ENCODE measurements at regions not wholly inside any gene's neighbourhood (a gene's known extent, or its start where the extent isn't known, plus 50 kb on each side); places are given as distances from the start of the nearest gene placed in this dataset.

DNA sequence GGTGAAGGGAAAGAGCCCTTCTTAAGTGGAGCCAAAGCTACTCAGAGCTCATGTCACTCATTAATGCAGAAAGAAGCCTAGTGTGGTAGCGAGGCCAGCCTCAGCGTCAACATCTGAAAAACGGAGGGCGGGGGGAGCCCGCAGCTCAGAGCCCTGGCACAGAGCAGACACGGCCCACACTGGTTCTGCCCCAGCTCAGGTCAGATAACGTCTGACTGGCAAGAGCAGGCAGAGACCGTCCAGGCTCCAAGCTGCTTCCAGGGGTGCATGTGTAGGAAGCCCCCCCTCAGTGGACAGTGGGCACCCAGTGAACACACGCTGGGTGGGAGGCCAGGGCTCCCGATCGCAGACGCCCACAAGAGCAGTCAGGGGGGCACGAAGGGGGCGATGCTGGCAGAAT, 100.8 kb downstream of the SHANK2 start:
- TF ChIP-seq, protein P1, sequence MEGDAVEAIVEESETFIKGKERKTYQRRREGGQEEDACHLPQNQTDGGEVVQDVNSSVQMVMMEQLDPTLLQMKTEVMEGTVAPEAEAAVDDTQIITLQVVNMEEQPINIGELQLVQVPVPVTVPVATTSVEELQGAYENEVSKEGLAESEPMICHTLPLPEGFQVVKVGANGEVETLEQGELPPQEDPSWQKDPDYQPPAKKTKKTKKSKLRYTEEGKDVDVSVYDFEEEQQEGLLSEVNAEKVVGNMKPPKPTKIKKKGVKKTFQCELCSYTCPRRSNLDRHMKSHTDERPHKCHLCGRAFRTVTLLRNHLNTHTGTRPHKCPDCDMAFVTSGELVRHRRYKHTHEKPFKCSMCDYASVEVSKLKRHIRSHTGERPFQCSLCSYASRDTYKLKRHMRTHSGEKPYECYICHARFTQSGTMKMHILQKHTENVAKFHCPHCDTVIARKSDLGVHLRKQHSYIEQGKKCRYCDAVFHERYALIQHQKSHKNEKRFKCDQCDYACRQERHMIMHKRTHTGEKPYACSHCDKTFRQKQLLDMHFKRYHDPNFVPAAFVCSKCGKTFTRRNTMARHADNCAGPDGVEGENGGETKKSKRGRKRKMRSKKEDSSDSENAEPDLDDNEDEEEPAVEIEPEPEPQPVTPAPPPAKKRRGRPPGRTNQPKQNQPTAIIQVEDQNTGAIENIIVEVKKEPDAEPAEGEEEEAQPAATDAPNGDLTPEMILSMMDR (conservative IDR thresholded peaks at IDR 0.05), result no peak

DNA sequence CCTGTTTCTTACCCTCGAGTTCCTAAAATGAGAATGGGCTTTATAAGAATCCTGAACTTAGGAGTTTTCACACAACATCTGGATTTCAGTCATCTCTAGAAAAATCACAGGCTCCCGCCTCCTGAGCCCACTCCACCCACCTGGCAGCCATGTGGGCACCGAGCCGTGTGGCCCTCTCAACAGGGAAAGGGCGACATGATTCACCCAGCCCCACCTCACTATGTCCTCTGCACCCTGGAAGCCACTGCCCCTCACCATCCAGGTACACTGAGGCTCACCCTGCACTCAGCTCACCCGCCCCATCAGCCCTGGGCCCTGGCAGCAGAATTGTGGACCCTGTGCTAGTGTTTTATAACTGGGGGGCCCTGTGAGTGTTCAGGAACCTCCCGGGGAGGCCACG, 101.5 kb downstream of the SHANK2 start:
- Mint-ChIP-seq H3K4me3 (no peak overlapping the region), H3K27ac (no peak overlapping the region), H3K27me3 (ENCODE audit: insufficient read depth) (peaks cover 5% of the 10 kb centered on the region), H3K36me3 (ENCODE audit: low read depth) (peaks cover 3% of the 10 kb centered on the region), H3K4me1 (peaks cover 16% of the 10 kb centered on the region), H3K9me3 (no peaks in the 10 kb centered on the region)
- no peak for DNase-seq
- no peaks in the 10 kb centered on the region for H3K36me3 ChIP-seq (ENCODE audit: control insufficient read depth, insufficient read depth, low read length)
- H3K4me3 ChIP-seq (ENCODE audit: low read length), result no peak overlapping the region
- peaks cover 2% of the 10 kb centered on the region for H3K4me1 ChIP-seq (ENCODE audit: control insufficient read depth, insufficient read depth, low read length)
- no peaks in the 10 kb centered on the region for H3K27me3 ChIP-seq (ENCODE audit: control insufficient read depth, insufficient read depth, low read length, poor library complexity, severe bottlenecking)
- H3K9ac ChIP-seq (ENCODE audit: extremely low read depth, low read length, poor library complexity, severe bottlenecking), result no peak overlapping the region
- 90 to 95% methylated on average over 3 to 8 of the region's 8 CpGs for WGBS, 2 experiments (ENCODE audit: insufficient coverage in 1 of 2, insufficient read length in 1 of 2)
- H3K27ac ChIP-seq (ENCODE audit: low read depth, low read length), result no peak overlapping the region
- TF ChIP-seq, protein P1 (conservative IDR thresholded peaks at IDR 0.05), result no peak
- H3K9me3 ChIP-seq (ENCODE audit: control insufficient read depth, low read length), result no peaks in the 10 kb centered on the region

More for the DNA sequence above, 100.8 kb downstream of the SHANK2 start:
- peaks cover 8% of the 10 kb centered on the region for H3K27me3 Mint-ChIP-seq (ENCODE audit: insufficient read depth)
- no peak overlapping the region for H3K4me3 Mint-ChIP-seq
- Histone ChIP-seq H3K4me1 (ENCODE audit: control insufficient read depth, insufficient read depth, low read length) (peaks cover 2% of the 10 kb centered on the region), H3K9ac (ENCODE audit: extremely low read depth, low read length, poor library complexity, severe bottlenecking) (no peak overlapping the region), H3K27ac (ENCODE audit: low read depth, low read length) (no peak overlapping the region), H3K9me3 (ENCODE audit: control insufficient read depth, low read length) (no peaks in the 10 kb centered on the region), H3K36me3 (ENCODE audit: control insufficient read depth, insufficient read depth, low read length) (no peaks in the 10 kb centered on the region), H3K4me3 (ENCODE audit: low read length) (no peak overlapping the region), H3K27me3 (ENCODE audit: control insufficient read depth, insufficient read depth, low read length, poor library complexity, severe bottlenecking) (no peaks in the 10 kb centered on the region)
- H3K9me3 Mint-ChIP-seq, result peaks cover 3% of the 10 kb centered on the region
- 94% methylated on average over 11 to 14 of the region's 14 CpGs for WGBS, 2 experiments (ENCODE audit: insufficient coverage in 1 of 2, insufficient read length in 1 of 2)
- H3K27ac Mint-ChIP-seq, result no peak overlapping the region
- peaks cover 20% of the 10 kb centered on the region for H3K4me1 Mint-ChIP-seq
- no peak for DNase-seq
- H3K36me3 Mint-ChIP-seq (ENCODE audit: low read depth), result no peaks in the 10 kb centered on the region

DNA sequence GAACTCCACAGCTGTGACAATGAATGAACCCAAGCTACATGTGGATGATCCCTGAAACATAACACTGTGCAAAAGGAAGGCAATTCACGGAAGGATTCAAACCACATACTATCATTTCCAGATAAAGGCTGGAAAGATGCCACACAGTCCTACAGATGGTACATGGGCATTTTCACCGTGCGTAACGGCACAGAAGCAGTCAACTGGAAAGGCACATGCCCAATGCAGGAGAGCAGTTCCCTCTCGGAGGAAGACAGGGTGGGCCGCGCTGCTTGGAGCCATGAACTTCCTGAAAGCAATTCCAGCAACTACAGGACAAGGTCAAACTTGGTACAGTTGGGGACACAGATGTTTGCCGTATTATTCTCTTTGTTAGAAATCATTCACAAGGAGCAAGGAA, 103.7 kb downstream of the SHANK2 start:
- H3K36me3 Mint-ChIP-seq (ENCODE audit: low read depth), result peaks cover 3% of the 10 kb centered on the region
- H3K9me3 Mint-ChIP-seq, result no peaks in the 10 kb centered on the region
- WGBS, 2 experiments (ENCODE audit: insufficient coverage in 1 of 2, insufficient read length in 1 of 2), result 93% methylated on average over 8 of the region's 8 CpGs
- Histone ChIP-seq H3K27ac (ENCODE audit: low read depth, low read length) (no peak overlapping the region), H3K9me3 (ENCODE audit: control insufficient read depth, low read length) (no peaks in the 10 kb centered on the region), H3K27me3 (ENCODE audit: control insufficient read depth, insufficient read depth, low read length, poor library complexity, severe bottlenecking) (no peaks in the 10 kb centered on the region), H3K4me3 (ENCODE audit: low read length) (no peak overlapping the region), H3K36me3 (ENCODE audit: control insufficient read depth, insufficient read depth, low read length) (no peaks in the 10 kb centered on the region), H3K4me1 (ENCODE audit: control insufficient read depth, insufficient read depth, low read length) (peaks cover 2% of the 10 kb centered on the region), H3K9ac (ENCODE audit: extremely low read depth, low read length, poor library complexity, severe bottlenecking) (no peak overlapping the region)
- TF ChIP-seq, protein P1 (conservative IDR thresholded peaks at IDR 0.05), result no peak
- H3K4me1 Mint-ChIP-seq, result peaks cover 16% of the 10 kb centered on the region
- no peak overlapping the region for H3K4me3 Mint-ChIP-seq
- peaks cover 5% of the 10 kb centered on the region for H3K27me3 Mint-ChIP-seq (ENCODE audit: insufficient read depth)
- H3K27ac Mint-ChIP-seq, result no peak overlapping the region
- no peak for DNase-seq
